ENCODE measurements at regions not wholly inside any gene's neighbourhood (a gene's known extent, or its start where the extent isn't known, plus 50 kb on each side); places are given as distances from the start of the nearest gene placed in this dataset.

DNA sequence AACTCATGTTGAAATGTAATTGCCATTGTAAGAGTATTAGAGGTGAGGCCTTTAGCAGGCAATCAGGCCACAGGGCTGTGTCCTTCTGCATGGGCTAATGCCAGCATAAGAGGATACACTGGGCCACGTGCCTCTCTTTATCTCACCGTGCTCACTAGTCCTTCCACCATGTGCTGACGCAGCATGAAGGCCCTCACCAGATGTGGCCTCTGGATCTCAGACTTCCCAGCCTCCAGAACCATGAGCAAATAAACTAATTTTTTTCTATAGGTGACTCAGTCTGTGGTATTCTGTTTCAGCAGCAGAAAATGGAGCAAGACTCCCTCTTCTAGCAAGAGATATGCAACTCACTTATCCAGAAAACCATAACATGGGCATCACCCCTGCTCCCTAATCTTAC lies 149.7 kb upstream of the ZNF236 start:
- TF ChIP-seq NR1H2 (CRISPR knock-in tag; IDR thresholded peaks at IDR 0.05) (no peak), TP53 (CRISPR knock-in tag; IDR thresholded peaks at IDR 0.05) (no peak), ZNF121 (CRISPR knock-in tag; IDR thresholded peaks at IDR 0.05) (no peak), TEAD1 (CRISPR knock-in tag; IDR thresholded peaks at IDR 0.05) (no peak), ZNF263 (CRISPR knock-in tag; IDR thresholded peaks at IDR 0.05; ENCODE audit: low read depth) (no peak), PRRX2 (CRISPR knock-in tag; IDR thresholded peaks at IDR 0.05) (no peak), JUN (CRISPR knock-in tag; IDR thresholded peaks at IDR 0.05) (no peak), EMX1 (CRISPR knock-in tag; IDR thresholded peaks at IDR 0.05) (no peak), IRF2 (CRISPR knock-in tag; IDR thresholded peaks at IDR 0.05; ENCODE audit: borderline replicate concordance, low read depth) (no peak)
- TF ChIP-seq, protein P1, sequence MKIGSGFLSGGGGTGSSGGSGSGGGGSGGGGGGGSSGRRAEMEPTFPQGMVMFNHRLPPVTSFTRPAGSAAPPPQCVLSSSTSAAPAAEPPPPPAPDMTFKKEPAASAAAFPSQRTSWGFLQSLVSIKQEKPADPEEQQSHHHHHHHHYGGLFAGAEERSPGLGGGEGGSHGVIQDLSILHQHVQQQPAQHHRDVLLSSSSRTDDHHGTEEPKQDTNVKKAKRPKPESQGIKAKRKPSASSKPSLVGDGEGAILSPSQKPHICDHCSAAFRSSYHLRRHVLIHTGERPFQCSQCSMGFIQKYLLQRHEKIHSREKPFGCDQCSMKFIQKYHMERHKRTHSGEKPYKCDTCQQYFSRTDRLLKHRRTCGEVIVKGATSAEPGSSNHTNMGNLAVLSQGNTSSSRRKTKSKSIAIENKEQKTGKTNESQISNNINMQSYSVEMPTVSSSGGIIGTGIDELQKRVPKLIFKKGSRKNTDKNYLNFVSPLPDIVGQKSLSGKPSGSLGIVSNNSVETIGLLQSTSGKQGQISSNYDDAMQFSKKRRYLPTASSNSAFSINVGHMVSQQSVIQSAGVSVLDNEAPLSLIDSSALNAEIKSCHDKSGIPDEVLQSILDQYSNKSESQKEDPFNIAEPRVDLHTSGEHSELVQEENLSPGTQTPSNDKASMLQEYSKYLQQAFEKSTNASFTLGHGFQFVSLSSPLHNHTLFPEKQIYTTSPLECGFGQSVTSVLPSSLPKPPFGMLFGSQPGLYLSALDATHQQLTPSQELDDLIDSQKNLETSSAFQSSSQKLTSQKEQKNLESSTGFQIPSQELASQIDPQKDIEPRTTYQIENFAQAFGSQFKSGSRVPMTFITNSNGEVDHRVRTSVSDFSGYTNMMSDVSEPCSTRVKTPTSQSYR (CRISPR knock-in tag; IDR thresholded peaks at IDR 0.05): no peak
- TF ChIP-seq, protein P2, sequence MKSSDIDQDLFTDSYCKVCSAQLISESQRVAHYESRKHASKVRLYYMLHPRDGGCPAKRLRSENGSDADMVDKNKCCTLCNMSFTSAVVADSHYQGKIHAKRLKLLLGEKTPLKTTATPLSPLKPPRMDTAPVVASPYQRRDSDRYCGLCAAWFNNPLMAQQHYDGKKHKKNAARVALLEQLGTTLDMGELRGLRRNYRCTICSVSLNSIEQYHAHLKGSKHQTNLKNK (CRISPR knock-in tag; IDR thresholded peaks at IDR 0.05): no peak
- TF ChIP-seq, protein P3, sequence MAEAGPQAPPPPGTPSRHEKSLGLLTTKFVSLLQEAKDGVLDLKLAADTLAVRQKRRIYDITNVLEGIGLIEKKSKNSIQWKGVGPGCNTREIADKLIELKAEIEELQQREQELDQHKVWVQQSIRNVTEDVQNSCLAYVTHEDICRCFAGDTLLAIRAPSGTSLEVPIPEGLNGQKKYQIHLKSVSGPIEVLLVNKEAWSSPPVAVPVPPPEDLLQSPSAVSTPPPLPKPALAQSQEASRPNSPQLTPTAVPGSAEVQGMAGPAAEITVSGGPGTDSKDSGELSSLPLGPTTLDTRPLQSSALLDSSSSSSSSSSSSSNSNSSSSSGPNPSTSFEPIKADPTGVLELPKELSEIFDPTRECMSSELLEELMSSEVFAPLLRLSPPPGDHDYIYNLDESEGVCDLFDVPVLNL (CRISPR knock-in tag; IDR thresholded peaks at IDR 0.05; ENCODE audit: borderline replicate concordance, low read depth): no peak
- TF ChIP-seq, protein P4, sequence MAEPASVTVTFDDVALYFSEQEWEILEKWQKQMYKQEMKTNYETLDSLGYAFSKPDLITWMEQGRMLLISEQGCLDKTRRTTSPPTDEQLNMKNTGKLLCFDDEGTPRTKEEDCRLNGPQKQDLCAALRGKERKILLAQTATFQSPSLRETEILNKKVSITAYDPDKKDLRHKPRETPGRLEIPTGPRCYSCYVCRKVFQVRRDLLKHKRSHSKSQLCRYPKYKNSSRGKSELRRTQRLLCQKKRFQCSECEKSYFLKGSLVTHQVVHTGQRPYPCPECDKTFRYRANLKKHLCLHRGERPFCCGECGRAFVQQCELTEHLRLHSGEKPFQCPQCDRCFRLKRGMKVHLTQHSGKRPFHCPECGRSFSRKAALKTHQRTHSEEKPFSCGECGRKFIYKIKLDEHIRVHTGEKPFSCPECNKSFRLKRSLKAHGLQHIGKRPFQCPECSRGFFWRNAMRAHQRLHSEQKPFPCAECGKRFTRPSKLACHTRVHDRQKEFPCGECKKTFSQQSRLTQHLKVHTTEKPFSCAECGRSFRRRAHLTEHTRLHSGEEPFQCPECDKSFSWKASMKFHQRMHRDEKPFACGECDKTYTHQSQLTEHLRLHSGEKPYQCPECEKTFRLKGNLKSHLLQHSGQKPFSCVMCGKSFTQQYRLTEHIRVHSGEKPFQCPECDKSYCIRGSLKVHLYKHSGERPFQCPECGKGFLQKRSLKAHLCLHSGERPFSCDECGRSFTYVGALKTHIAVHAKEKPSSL (CRISPR knock-in tag; conservative IDR thresholded peaks at IDR 0.05): no peak
- H3K27ac Mint-ChIP-seq: no peak overlapping the region
- peaks cover 4% of the 10 kb centered on the region; the same call in 1 of the 2 replicates for H3K9me3 Mint-ChIP-seq
- peaks cover 10% of the 10 kb centered on the region for H3K4me1 Mint-ChIP-seq
- DNase-seq (ENCODE audit: low spot score) (no peak), ATAC-seq (no peak)
- POLR2A ChIA-PET: no interaction called here
- CTCF ChIA-PET: no interaction called here
- H3K27me3 Mint-ChIP-seq (ENCODE audit: low read depth): no peaks in the 10 kb centered on the region
- no peak overlapping the region for H3K4me3 Mint-ChIP-seq
- no peaks in the 10 kb centered on the region for H3K36me3 Mint-ChIP-seq

DNA sequence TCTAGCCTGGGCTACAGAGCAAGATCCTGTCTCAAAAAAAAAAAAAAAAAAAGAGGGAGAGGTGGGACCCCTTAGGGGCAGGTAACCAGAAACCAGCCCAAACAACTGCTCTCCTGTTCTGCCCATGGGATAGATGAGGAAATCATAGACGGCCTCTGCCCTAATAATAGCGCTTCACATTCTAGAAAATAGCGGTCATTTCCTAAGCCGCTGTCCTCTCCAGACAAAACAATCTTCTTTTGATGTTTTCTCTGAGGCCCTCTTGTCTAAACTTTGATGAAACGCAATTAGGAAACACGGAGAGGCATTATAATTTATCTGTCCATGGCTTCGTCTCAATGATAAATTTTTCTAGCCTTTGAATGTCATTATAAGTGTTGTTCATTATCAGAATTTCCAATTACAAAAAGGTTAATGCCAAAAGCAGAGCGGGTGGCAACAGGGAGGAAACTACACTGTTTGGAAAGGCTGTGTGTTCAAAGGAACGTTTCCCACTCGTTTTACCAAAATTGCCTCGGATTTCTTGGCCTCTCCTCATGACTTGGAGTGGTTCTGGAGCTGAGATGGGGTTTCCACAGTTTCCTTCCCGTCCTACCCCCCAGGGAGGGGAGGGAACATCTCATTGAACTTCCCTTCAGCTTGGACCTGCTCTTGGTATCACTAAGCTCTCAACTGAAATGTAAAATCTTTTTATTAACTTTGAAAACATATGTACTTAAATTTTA lies 151.6 kb upstream of the ZNF236 start:
- no peaks in the 10 kb centered on the region for H3K36me3 Mint-ChIP-seq
- DNase-seq (ENCODE audit: low spot score) (no peak), ATAC-seq (no peak)
- ChIA-PET POLR2A (no interaction called here), CTCF (interaction anchor here (1.7 kb wide), 1 partner anchor 12 kb away, joined by 5 read pairs; no protein-coding TSS in a partner anchor)
- H3K4me1 Mint-ChIP-seq: peaks cover 10% of the 10 kb centered on the region
- H3K4me3 Mint-ChIP-seq: no peak overlapping the region
- H3K9me3 Mint-ChIP-seq: peaks cover 4% of the 10 kb centered on the region; the same call in 1 of the 2 replicates
- no peak overlapping the region for H3K27ac Mint-ChIP-seq
- H3K27me3 Mint-ChIP-seq (ENCODE audit: low read depth): 0 out of 2 replicates have a peak, but pooled peaks cover 3% of the 10 kb centered on the region
- TF ChIP-seq, protein P5, sequence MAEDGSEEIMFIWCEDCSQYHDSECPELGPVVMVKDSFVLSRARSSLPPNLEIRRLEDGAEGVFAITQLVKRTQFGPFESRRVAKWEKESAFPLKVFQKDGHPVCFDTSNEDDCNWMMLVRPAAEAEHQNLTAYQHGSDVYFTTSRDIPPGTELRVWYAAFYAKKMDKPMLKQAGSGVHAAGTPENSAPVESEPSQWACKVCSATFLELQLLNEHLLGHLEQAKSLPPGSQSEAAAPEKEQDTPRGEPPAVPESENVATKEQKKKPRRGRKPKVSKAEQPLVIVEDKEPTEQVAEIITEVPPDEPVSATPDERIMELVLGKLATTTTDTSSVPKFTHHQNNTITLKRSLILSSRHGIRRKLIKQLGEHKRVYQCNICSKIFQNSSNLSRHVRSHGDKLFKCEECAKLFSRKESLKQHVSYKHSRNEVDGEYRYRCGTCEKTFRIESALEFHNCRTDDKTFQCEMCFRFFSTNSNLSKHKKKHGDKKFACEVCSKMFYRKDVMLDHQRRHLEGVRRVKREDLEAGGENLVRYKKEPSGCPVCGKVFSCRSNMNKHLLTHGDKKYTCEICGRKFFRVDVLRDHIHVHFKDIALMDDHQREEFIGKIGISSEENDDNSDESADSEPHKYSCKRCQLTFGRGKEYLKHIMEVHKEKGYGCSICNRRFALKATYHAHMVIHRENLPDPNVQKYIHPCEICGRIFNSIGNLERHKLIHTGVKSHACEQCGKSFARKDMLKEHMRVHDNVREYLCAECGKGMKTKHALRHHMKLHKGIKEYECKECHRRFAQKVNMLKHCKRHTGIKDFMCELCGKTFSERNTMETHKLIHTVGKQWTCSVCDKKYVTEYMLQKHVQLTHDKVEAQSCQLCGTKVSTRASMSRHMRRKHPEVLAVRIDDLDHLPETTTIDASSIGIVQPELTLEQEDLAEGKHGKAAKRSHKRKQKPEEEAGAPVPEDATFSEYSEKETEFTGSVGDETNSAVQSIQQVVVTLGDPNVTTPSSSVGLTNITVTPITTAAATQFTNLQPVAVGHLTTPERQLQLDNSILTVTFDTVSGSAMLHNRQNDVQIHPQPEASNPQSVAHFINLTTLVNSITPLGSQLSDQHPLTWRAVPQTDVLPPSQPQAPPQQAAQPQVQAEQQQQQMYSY (CRISPR knock-in tag; IDR thresholded peaks at IDR 0.05): no peak
- TF ChIP-seq ZNF138 (CRISPR knock-in tag; conservative IDR thresholded peaks at IDR 0.05) (no peak), ZNF671 (CRISPR knock-in tag; IDR thresholded peaks at IDR 0.05) (no peak), ZNF423 (CRISPR knock-in tag; IDR thresholded peaks at IDR 0.05) (no peak), ESRRA (CRISPR knock-in tag; IDR thresholded peaks at IDR 0.05; ENCODE audit: borderline replicate concordance) (no peak), RORB (CRISPR knock-in tag; IDR thresholded peaks at IDR 0.05) (no peak), SMAD3 (CRISPR knock-in tag; IDR thresholded peaks at IDR 0.05; ENCODE audit: borderline replicate concordance) (no peak), JUN (CRISPR knock-in tag; IDR thresholded peaks at IDR 0.05) (no peak), FOXJ3 (CRISPR knock-in tag; IDR thresholded peaks at IDR 0.05; ENCODE audit: borderline replicate concordance) (no peak)
- TF ChIP-seq, protein P6, sequence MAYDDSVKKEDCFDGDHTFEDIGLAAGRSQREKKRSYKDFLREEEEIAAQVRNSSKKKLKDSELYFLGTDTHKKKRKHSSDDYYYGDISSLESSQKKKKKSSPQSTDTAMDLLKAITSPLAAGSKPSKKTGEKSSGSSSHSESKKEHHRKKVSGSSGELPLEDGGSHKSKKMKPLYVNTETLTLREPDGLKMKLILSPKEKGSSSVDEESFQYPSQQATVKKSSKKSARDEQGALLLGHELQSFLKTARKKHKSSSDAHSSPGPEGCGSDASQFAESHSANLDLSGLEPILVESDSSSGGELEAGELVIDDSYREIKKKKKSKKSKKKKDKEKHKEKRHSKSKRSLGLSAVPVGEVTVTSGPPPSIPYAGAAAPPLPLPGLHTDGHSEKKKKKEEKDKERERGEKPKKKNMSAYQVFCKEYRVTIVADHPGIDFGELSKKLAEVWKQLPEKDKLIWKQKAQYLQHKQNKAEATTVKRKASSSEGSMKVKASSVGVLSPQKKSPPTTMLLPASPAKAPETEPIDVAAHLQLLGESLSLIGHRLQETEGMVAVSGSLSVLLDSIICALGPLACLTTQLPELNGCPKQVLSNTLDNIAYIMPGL (CRISPR knock-in tag; IDR thresholded peaks at IDR 0.05): no peak
